ENCODE measurements at regions not wholly inside any gene's neighbourhood (a gene's known extent, or its start where the extent isn't known, plus 50 kb on each side); places are given as distances from the start of the nearest gene placed in this dataset.

DNA sequence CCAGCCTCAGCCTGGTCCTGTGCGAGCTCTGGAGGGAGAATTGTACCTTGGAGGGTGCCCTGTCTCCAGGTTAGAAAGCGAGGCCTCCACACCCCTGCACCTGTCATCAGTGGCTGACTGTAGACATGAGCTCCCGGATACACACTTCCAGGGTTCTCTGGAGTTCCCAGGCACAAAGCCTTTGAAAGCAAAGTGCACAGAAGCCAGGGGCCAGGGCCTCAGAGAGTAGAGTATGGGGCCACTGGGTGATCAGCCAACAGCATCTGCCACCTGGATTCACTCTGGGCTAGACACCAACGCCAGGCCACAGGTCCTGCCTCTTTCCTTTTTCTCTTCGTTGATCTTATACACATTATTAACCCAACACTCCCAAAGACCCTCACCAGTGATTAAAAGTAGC lies 239.4 kb upstream of the HDAC4 start:
- TF ChIP-seq, protein P1, sequence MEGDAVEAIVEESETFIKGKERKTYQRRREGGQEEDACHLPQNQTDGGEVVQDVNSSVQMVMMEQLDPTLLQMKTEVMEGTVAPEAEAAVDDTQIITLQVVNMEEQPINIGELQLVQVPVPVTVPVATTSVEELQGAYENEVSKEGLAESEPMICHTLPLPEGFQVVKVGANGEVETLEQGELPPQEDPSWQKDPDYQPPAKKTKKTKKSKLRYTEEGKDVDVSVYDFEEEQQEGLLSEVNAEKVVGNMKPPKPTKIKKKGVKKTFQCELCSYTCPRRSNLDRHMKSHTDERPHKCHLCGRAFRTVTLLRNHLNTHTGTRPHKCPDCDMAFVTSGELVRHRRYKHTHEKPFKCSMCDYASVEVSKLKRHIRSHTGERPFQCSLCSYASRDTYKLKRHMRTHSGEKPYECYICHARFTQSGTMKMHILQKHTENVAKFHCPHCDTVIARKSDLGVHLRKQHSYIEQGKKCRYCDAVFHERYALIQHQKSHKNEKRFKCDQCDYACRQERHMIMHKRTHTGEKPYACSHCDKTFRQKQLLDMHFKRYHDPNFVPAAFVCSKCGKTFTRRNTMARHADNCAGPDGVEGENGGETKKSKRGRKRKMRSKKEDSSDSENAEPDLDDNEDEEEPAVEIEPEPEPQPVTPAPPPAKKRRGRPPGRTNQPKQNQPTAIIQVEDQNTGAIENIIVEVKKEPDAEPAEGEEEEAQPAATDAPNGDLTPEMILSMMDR (IDR thresholded peaks at IDR 0.05; ENCODE audit: low read depth, low read length, missing control alignments): no peak
- no peak for DNase-seq (ENCODE audit: low read depth)
- in situ Hi-C loops (cut with HindIII; ENCODE audit: low sequenced_read_pairs): no loop called here
- no peak overlapping the region for H3K4me3 ChIP-seq (ENCODE audit: low read depth, low read length)

DNA sequence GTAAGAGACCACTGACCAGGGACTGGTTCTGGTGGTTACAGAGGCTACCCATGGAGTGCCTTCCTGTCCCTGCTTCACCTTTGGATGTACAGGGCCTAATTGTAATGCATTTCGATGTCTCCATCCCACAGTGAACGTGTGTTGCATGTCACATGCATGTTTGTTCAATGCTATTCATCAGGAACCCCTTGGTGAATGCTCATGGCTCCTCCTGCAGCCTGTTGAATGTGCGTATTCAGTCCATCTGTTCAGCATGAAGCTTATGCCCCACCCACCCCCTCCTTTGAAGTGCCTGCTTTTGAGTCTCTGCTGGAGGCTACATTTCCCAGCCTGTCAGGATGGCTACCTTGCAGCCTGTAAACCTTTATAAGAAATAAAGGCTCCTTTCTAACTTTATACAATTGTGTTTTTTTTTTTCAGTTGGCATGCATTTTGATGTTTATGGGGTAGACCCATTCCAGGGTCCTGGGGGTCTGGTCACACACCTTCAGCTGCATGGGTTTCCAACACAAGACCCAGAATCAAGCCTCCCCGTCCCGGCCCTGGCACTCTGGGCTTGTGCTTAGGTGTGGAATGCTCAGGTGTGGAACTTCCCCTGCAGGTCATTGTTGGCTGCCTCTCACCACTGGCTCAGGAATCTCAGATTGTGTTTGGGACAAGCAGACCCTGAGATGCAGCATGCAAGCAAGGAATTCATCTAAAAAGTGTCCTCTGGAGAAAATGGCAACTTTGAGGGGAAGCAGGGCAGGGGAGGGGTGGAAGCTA lies 238.8 kb upstream of the HDAC4 start:
- in situ Hi-C loops (cut with HindIII; ENCODE audit: low sequenced_read_pairs): no loop called here
- DNase-seq (ENCODE audit: low read depth): no peak
- TF ChIP-seq, protein P1 (IDR thresholded peaks at IDR 0.05; ENCODE audit: low read depth, low read length, missing control alignments): no peak
- H3K4me3 ChIP-seq (ENCODE audit: low read depth, low read length): no peak overlapping the region

DNA sequence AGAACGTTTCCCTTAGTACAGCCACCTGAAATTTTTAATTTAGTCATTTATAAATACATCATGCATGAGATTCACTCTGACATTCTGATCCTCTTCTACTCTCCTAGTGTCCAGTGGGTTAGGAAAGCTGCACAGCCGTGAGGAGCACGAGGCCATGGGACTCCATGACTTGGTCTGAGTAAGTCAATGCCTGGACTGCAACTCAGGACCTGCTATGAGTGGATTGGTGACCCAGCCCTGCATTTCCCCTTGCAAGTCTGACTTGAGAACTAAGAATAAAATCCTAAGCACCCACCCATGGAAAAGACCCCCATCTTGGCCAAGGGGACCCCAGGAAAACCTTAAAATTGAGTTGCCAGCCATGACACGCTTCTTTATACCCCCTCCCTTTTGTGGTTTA lies 237.6 kb upstream of the HDAC4 start:
- in situ Hi-C loops (cut with HindIII; ENCODE audit: low sequenced_read_pairs): no loop called here
- H3K4me3 ChIP-seq (ENCODE audit: low read depth, low read length): no peak overlapping the region
- DNase-seq (ENCODE audit: low read depth): no peak
- TF ChIP-seq, protein P1 (IDR thresholded peaks at IDR 0.05; ENCODE audit: low read depth, low read length, missing control alignments): no peak

DNA sequence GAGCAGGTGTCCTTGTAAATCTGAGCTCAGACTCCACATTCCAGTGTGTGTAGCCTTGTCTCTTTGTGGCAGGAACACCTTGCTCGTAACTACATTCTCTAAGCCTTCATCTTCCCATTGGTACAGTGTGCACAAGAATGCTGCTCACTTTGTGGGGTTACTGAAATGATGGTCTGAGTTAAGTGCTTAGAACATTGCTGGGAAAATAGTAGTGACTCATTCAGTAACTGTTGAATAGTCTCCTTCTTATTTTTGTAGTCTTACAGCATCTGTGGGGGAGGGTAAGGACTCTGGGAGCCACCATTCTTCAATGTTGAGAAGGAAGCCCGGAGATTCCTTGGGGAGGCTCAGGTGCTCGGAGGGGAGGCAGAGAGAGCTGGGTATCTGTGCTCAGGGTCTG lies 236.0 kb upstream of the HDAC4 start:
- H3K4me3 ChIP-seq (ENCODE audit: low read depth, low read length): no peak overlapping the region
- no peak for DNase-seq (ENCODE audit: low read depth)
- TF ChIP-seq, protein P1 (IDR thresholded peaks at IDR 0.05; ENCODE audit: low read depth, low read length, missing control alignments): no peak
- in situ Hi-C loops (cut with HindIII; ENCODE audit: low sequenced_read_pairs): no loop called here

DNA sequence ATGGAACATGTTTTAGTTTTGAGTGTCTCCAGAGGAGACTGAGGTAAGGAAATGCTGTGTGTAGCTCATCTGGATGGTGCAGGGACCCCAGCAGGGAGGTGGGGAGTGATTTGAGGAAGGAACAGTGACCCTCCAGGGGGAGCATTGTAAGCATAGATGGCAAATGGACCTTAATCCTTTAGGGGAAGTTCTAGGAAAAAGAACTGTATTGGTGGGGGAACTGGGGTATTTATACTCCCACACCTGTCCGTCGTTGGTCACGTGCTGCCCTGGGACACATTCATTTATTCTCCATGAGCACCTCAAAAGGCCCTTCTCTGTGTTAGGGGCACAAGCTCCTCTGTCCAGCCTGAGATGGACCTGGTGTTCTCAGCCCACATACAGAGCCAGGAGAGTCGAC lies 233.9 kb upstream of the HDAC4 start:
- H3K4me3 ChIP-seq (ENCODE audit: low read depth, low read length): no peak overlapping the region
- in situ Hi-C loops (cut with HindIII; ENCODE audit: low sequenced_read_pairs): no loop called here
- no peak for DNase-seq (ENCODE audit: low read depth)
- TF ChIP-seq, protein P1 (IDR thresholded peaks at IDR 0.05; ENCODE audit: low read depth, low read length, missing control alignments): no peak

DNA sequence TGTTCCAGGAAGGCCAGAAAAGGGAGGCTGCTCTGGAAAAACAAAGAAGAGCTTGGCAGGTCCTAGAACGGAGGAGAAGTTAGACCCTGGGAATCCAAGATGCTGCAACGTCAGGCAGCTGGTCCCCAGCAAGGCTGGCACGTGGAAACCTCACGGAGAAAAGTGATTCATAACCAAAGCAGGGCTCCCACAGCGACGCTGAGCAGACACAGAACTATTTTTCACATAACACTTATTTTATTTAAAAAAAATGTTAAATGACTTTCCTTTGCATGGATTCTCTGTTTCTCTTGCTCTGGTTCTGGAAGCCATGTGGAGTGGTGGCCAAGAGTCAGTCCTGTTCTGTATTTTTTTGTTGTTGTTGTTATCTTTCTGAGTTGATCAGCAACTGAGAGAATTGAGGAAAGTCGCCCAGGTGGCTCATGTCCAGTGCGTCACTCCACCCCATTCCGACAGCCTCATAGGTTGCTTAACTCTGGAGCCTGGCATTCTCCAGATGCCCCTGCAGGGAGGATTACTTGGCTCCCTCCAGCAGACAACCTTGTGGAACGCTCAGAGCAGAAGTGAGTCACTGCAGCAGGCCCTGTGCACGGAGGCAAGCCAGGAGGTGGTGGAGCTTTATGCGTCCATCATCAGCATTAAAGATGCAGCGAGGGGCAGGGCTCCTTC lies 229.9 kb upstream of the HDAC4 start:
- TF ChIP-seq, protein P1 (IDR thresholded peaks at IDR 0.05; ENCODE audit: low read depth, low read length, missing control alignments): no peak
- DNase-seq (ENCODE audit: low read depth): peak; percentile 79
- in situ Hi-C loops (cut with HindIII; ENCODE audit: low sequenced_read_pairs): no loop called here
- H3K4me3 ChIP-seq (ENCODE audit: low read depth, low read length): no peak overlapping the region
